SH-SY5Y (cell line): ENCODE measurements at regions not wholly inside any gene's neighbourhood (a gene's known extent, or its start where the extent isn't known, plus 50 kb on each side); places are given as distances from the start of the nearest gene placed in this dataset.

ENCODE experiments used
- GATA2 ChIP-seq: IDR thresholded peaks from 2 replicates; pipeline ENCODE4 v1.6.1; 2011; ENCODE audit warnings: mild to moderate bottlenecking, low read depth, low read length
- GATA3 ChIP-seq: IDR thresholded peaks from 2 replicates; pipeline ENCODE4 v1.6.1; 2011; ENCODE audit warnings: low read depth, mild to moderate bottlenecking, low read length, moderate library complexity

- TF ChIP-seq GATA2 (no peak), GATA3 (no peak)
Measured at GRCh38 chr1:103949779-103950178, 200.1 kb downstream of the AMY1C start.
